GM19438 (cell line): ENCODE measurements at regions not wholly inside any gene's neighbourhood (a gene's known extent, or its start where the extent isn't known, plus 50 kb on each side); places are given as distances from the start of the nearest gene placed in this dataset.
A peak's percentile ranks its signal among the peaks of the same experiment; 100 is the strongest.

Experiments used
- ATAC-seq: cut with Tn5 transposase; IDR thresholded peaks from one replicate; pipeline ENCODE4 v1.9.1; 2021; ENCODE audit warnings: low read depth; ENCODE audit not compliant: unreplicated experiment

DNA sequence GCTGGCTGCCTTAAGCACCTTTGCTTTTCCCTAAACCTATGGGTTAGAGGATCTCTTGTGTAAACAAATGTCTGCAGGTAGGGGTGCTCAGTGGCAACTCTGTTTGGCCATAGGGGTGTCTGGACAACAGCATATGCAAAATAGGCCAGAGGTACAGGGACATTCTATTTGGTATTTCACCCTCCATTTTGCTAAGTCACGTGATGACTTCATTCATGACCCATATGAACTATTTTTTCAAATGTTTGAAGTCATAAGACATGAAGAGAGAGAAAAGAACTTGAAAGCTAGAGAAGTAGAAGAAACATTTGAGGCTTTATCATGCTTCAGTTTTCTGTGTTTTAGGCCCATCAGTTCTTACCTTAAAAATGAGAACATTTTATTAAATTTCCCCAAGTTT lies 370.2 kb downstream of the GADD45G start:
- ATAC-seq: no peak

DNA sequence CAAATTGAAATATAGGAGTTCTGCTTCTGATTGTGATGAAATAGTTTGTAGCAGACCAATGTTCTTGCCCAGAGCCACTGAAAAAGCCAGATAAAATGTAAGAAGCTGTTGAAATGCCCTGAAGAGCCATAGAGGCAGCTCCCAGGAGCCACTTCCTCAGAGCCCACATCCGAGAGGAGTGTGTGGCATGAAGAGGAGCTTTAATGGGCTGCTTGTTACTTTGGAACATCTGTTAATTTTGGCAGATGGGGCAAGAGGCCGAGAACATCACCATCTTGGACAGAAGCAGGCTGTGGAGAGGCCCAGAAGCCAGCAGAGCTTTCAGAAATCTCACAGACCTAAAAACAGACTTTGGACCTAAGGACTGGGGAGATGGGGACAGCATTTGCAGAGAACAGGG lies 370.8 kb downstream of the GADD45G start:
- ATAC-seq: no peak

DNA sequence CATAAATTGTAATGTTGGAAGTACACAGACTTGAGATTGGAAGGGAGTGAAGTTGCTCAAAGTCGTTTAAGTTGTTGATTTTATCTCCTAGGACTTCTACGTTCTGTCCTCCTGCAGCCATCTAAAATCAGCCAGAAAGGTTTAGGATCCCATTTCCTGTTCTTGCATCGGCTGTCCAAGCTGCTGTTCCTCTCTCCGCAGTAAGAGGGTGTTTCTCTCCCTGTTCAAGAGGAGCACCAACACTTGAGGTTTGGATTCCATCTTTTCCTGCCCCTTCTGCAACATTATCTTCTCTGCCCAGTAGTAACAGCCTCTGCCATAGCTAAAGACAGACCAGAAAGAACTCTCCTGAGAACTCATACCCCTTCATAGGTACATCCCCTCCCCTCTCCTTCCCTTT lies 373.4 kb downstream of the GADD45G start:
- no peak for ATAC-seq

DNA sequence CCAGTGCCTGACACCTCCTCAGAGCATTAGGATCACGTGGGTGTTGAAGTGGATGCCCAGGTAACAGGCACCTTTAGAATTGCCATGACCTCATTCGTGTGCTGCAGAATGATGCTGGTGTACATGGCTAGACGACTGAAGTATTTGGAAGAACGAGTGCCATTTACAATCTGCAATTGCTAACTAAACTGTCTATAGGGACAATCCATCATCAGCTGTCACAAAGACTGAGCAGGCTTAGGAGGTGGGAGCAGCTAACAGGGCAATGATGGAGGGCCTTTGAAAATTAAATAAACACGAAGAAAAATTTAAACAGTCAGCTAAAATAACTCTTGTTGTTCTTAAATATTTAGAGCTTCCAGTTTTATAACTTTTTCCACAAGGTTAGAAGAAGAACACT lies 375.8 kb downstream of the GADD45G start:
- ATAC-seq: no peak

DNA sequence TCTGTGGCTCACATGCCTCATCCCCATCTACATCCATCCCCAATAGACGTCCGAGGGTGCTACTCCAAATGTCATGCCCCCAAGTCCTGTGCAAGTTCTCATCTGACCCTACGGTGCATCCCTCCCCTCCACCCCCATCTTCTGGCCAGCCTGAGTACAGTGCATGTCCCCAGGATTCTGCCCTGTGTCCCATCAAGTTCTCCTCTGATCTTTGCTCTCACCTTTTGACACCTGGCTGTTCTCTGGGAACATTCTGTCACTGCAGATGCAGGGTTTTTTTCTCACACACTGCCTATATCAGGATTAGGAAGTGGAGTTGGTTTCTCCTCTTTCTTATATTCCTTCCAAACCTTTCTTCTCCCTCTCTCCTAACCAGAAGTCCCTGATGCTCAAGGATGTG lies 377.2 kb downstream of the GADD45G start:
- no peak for ATAC-seq

DNA sequence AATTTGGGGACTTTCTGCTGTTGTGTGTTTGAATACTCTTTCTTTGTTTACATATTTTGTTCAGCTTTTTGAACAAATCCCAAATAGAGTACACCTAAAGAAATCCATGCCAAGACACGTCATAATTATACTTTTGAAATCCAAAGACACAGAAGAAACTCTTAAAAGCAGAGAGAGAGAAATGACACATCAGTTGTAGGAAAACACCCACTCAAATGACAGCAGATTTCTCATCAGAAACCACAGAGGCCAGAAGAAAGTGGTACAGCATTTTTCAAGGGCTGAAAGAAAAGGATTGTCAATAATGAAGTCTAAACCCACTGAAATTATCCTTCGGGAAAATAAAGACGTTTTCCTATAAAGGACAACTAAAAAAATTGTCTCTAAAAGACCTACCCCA lies 378.6 kb downstream of the GADD45G start:
- ATAC-seq: no peak

DNA sequence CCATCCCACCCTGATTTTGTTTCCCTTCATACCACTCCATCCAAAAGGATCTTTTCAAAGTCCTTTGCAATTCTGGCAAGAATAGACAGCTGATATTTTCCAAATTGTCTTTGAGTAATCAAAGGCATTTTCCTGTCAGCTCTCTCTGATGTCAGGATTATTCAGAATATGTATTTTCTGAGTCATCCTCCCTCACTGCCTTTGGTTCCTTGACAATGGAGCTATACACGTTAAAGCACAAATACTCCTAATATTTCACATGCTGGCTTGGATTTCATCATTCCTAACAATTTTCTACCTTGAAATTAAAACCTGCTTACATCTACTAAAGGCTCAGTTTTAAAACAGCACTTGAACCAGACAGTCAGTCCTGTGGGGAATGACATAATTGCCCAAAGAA lies 379.4 kb downstream of the GADD45G start:
- ATAC-seq: no peak

DNA sequence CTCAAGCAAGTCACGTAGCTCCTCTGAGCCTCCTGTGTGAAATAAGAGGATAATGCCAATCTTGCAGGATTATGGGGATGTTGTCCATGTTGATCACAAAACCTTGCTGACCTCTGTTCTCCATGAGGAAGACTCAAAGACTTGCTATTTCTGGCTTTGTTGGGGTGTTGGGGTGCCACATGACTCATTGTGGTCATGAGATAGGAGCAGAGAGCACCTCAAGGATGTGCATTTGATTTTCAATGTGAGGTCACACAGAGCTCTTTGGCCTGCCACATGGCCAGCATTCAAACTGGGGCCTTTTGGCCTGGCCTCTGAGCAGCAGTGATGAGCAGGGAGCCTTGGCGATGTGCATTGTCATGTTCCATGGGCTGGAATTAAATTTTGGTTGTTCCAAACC lies 380.3 kb downstream of the GADD45G start:
- no peak for ATAC-seq

DNA sequence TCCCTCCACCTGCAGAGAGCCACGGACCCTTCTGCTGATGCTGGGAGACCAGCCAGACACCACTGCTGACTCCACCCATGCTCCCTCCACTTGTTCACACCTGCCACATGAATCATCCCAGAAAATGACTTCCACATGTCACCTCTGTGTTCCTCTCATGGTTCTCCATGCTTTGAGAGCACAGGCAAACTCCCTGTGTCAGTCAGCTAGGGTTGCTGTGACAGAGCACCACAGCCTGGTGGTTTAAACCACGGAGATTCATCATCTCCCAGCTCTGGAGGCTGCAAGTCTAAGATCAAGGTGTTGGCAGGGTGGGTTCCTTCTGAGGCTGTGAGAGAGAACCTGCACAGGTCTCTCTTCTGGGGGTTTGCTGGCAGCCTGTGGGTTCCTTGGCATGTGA lies 381.4 kb downstream of the GADD45G start:
- ATAC-seq: no peak

DNA sequence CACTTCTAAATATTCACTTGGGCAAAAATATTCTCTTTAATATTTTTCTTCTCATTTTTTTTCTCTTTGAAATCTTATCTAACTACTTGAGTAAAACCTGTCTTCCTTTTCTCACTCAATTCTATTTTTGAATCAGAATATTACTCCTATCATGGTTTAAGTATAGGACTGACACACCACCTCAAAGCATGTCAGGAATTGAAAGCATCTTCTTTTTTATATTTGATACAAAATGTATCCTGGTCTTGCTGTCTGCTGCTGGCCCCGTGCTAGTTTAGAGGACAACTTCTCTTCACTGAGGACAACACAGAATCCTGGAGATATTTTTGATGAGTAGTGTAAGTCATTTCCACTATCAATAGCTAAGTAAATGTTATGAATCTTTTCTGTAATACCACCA lies 383.6 kb downstream of the GADD45G start:
- ATAC-seq: no peak

DNA sequence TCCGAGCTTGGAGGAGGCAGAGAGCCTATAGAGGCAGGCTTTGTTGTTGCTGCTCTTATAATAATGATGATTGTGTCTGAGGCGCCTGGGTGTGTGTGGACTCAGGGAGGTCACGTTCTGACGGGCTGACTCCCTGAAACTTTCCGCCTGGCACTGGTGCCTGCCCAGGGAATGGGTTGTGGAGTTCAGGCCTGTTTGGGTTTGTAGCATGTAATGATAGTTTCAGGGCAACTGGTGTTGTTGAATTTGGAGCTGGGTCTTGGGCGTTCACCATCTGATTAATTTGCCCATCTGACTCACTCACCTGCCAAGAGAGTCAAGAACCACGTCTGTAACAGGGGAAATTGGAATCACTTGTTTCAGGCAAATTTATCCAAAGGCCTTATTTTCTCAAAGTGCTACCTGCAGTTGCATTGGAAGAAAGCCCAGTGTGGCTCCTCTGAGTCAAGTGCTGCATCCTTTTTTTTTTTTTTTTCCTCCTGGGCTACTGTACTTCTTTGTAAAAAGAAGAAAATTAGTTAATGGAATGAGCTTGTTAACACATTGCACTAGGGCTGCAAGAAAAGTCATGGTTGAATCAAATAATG lies 386.5 kb downstream of the GADD45G start:
- ATAC-seq: no peak

DNA sequence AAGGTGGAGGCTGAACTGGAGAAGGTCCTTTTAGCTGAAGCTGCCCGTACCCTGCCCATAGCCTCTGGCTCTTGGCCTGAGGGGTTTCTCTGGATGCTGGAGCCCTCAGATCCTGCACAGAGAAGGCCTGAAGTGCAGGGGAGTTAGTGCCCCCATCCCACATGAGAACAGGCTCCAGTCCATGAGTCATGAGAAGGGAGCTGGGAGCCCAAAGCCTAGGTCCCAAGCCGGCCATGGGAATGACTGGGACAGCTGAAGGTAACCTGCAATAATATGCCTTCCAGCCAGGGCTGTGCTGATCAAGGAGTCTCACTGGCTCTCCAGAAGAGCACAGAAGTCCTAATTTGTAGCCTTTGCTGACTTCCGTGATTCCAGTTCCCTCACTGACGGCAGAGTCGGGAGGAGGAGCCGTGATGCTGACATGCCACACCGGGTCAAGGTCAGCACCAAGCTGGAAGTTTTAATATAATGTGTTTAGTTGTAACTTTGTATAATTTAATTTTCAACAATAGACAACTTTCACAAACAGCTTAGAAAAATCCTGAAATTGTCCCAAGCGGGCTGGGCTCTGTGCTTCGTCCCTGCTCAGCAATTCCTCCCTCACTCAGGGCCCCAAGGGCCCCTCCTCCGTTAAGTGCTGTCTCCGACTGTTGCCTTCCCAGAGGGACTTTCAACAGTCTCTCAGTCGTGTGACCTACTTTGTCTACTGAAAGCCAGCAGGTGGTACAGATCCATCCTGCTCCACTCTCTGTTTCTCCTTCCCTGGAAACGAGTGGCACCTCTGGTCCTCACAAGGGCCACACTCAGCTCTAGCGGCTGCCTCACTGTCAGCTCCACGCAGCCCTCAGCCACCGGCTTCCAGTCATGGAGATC lies 387.8 kb downstream of the GADD45G start:
- no peak for ATAC-seq

DNA sequence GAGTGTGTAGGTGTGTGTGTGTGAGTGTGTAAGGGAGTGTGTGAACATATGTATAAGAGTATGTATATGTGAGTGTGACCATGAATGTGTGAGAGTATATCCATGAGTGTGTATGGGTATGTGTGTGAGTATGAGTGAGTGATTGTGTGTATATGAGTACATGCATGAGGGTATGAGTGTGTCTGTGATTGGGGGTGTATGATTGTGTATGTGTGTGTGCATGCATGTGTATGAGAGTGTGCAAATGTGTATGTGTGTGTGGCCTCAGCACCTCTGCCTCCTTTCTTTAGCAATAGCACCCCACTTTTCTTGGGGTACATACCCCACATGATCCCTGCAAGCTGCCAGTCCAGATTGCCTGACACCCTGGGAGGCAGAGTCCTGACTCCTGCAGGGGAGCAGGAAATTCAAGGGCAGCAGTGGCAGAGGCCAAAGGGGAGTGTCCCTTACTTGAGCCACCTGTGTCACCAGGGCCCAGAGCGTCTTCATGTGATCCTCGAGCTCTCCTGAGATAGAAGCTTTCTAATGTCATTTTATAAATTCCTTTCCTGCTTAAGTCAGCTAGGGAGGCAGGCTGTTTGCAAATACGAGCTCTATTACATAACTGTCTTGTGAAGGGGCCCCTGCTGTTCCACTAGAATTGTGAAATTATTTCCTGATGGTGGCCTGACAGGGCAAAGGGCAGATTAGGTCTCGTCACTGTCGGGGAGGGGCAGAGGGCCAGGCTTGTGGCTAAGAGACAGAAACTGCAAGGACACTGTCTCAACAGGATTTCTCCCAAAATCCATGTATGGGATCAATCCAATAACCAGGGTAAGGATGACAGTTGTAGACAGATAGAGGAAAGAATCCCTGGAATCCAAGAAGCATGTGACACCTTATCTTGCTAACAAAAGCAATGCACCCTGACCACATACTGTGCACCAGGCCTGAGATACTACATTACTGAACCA lies 389.1 kb downstream of the GADD45G start:
- ATAC-seq: no peak

DNA sequence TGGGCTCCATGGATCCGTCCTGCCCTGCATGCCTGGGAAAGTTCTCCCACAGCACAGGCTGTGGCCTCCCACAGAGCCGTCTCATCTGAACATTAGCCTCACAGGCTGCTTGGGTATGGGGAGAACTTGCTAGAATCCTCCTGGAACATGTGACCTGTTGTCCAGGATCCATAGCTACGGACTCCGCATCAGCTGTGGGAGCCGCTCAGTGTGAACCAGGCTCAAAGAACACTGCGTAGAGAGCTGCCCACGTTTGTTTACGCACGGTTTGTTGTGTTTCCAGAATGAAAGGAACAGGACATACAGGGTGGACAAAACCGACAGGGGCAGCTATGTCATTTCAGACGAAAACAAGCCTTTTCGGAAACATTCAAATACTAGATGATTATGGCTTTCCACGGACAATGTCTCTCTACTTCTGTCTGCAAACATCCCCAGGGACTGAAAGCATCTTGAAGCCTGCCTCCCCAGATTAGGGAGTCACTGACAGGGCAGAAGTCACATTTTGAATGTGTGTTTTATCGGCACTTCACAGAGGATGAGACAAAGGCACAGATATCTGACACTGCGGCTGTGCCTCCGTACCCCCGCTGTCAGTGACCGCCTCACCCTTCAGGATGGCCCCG lies 390.3 kb downstream of the GADD45G start:
- ATAC-seq: no peak

DNA sequence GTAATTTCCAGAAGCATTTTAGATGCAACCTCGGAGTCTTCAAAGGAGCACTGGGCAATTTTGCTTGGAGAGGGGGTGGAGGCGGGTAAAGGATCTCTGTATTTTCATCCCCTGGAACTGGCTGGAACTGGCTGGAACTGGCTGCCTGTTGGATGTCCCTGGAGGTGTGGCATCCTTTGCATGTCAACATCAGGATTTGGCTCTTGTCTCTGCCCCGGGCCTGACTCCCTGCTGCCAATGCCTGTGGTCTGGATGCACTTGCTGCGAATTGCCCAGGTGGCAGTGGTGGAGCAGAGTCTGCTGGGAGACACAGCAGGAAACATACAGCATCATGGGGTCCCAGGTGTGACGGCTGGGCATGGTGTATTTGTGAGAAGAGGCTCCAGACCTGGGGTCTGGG lies 391.3 kb downstream of the GADD45G start:
- no peak for ATAC-seq

DNA sequence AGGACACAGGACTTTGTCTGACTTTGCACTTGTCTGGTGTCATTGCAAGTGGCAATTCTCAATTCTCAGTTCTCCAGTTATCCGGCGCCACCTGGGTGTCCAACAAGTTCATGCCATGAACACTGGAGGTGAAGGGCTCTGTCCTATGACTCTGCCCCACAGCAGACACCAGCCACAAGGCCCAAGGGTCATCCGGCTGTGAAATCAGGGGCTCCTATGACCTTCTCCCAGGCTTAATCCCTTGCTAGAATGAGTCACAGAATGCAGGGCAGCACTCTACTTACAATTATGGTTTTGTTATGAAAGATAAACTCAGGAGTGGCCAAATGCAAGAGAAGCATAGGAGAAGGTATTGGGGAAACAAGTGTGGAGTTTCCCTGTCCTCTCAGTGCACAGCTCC lies 392.0 kb downstream of the GADD45G start:
- no peak for ATAC-seq

DNA sequence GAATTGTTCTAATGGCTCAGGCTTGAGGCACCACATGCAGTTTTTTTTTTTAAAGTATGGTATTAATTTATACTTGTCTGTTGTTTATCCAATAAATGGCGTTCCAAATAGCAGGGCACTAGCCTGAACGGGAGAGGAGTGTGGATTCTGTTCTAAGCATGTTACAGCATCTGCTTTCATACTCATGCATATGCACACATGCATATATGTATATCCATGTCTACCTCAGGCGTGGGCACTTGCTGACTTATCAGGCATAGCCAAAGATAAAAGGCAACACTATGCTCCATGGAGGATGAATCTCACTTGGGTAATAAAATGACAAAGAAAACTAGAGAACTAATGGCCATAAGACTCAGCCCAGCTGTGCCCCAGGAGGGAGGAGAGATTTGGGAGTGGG lies 393.8 kb downstream of the GADD45G start:
- ATAC-seq: no peak

DNA sequence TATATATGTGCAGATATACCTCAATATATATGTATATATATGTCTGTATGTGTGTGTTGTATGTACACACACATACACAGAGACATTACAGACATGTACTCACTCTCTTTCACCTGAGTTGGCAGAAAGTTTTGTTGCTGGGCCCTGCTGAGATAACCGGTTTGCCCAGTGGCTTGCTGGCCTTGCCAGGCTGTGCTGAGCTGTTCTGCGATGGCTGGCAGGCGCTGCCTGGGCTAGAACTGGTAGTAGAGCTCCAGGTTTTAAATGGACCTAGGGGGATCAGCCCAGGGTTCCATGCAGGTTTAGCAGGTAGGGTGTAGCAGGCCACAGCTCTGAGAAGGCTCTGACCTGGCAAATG lies 394.3 kb downstream of the GADD45G start:
- no peak for ATAC-seq

DNA sequence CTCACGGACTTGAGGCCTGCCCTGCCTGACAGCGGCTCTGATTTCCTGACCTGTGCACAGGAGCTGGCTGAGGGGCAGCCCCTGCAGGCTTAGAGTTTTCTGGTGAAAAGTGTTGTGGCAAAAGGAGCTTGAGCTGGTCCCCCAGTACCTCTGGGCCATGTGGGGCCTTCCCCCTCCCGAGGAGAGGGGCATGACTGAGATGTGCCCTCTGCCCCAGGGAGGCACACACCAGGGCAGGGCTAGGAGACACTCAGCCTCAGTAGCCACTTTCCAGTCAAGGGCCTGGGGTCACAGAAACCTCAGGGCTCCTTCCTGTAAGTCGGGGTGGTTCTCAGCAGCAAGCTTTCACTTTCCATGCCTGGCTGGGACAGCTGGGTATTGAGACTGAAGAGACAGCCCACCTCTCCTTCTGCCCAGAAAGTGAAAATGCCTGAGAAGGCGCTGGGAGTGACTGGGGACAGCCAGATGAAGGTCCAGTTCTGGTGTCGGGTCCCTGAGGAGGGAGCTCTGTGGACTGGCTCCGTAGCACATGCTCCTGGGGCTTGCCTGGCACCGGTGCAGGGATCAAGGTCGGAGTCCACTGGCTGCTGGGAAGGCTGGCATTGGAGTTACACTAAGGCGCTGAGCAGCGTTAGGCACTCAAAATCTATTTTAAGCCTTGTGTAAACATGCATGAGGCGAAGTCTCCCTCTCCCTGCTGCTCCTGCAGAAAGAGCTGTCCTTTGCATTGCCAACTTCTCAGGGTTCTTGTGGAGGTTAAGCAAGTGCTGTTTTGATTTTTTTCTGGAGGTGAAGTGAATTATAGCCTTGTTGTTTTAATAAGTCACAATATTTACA lies 394.9 kb downstream of the GADD45G start:
- ATAC-seq: peak; percentile 97

DNA sequence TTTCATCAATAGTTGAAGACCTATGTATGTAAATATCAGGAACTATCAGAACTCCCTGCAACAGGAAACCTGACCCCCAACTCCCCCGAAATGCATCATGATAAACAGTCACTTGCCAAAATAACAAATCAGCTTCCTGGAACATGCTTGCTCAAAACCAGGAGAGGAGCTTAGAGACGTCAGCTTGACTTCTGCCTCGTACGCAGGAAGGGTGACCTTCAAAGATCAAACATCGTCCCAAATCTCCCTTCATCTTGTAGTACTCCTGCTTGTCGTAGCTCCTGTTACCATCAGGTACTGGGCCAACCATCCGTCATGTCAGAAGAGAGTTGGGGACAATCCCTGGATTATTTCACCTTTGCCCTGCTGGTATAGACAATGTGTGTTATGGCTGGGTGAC lies 396.1 kb downstream of the GADD45G start:
- no peak for ATAC-seq
